ENCODE measurements at regions not wholly inside any gene's neighbourhood (a gene's known extent, or its start where the extent isn't known, plus 50 kb on each side); places are given as distances from the start of the nearest gene placed in this dataset.

GRCh38 chr13:62431852-62432251 is 1016.2 kb upstream of the PCDH20 start:
- H3K27me3 ChIP-seq (ENCODE audit: control insufficient read depth, insufficient read depth, low read length): no peaks in the 10 kb centered on the region
- no peak overlapping the region for H3K56ac ChIP-seq (ENCODE audit: extremely low read depth, insufficient read depth, low read length)
- H2BK5ac ChIP-seq (ENCODE audit: low read depth, low read length, poor library complexity, severe bottlenecking): no peak overlapping the region
- BruUV-seq (replicated peaks): no TSS peak
- H4K91ac ChIP-seq (ENCODE audit: insufficient read depth, low read depth, low read length): no peak overlapping the region
- ATAC-seq (ENCODE audit: low read depth) (no peak), DNase-seq (no peak)
- no peak overlapping the region for H3K4ac ChIP-seq (ENCODE audit: low read depth, low read length)
- H3K14ac ChIP-seq (replicated peaks; ENCODE audit: low read depth, low read length): no peak overlapping the region
- H2AK9ac ChIP-seq (replicated peaks; ENCODE audit: low read depth, low read length, poor library complexity): no peak overlapping the region
- no peak overlapping the region for H2BK20ac ChIP-seq (ENCODE audit: low read depth, low read length)
- no peak overlapping the region for H3K23ac ChIP-seq (ENCODE audit: low read depth, low read length)
- H3K79me1 ChIP-seq (ENCODE audit: low read depth in 1 of 2, low read length in 2 of 2): no peaks in the 10 kb centered on the region
- dilution Hi-C loops (cut with HindIII; ENCODE audit: low sequenced_read_pairs, unreplicated experiment): no loop called here
- H2BK120ac ChIP-seq (ENCODE audit: low read depth, low read length): no peak overlapping the region
- H3K4me3 ChIP-seq (ENCODE audit: insufficient read depth, low read depth, low read length): no peak overlapping the region
- H4K5ac ChIP-seq (ENCODE audit: low read depth, low read length): no peak overlapping the region
- H2AK5ac ChIP-seq (ENCODE audit: low read depth, low read length): no peak overlapping the region
- no peaks in the 10 kb centered on the region for H3K9me3 ChIP-seq (ENCODE audit: control insufficient read depth, insufficient read depth, low read length)
- CTCF ChIA-PET: no interaction called here
- no peak overlapping the region for H4K8ac ChIP-seq (ENCODE audit: low read depth in 2 of 2, low read length in 2 of 2)
- no peaks in the 10 kb centered on the region; the same call in 1 of the 2 replicates for H3K9me1 ChIP-seq (ENCODE audit: insufficient read depth, low read length)
- no peak overlapping the region for H3K4me2 ChIP-seq (ENCODE audit: low read depth, low read length)
- H3K9ac ChIP-seq (ENCODE audit: low read depth, low read length): no peak overlapping the region
- intact Hi-C loops (cut with micrococcal nuclease): no loop called here
- no peaks in the 10 kb centered on the region for H3K4me1 ChIP-seq (ENCODE audit: control insufficient read depth, insufficient read depth, low read length)
- H3K18ac ChIP-seq (ENCODE audit: low read depth, low read length): no peak overlapping the region
- TF ChIP-seq MAZ (IDR thresholded peaks at IDR 0.05; ENCODE audit: borderline replicate concordance, low read depth, low read length) (no peak), POLR2A (IDR thresholded peaks at IDR 0.05; ENCODE audit: low read depth, low read length) (no peak), CEBPB (IDR thresholded peaks at IDR 0.05; ENCODE audit: low read depth, low read length) (no peak)
- in situ Hi-C loops (cut with MboI; ENCODE audit: low sequenced_read_pairs): no loop called here
- POLR2A ChIA-PET (ENCODE audit: unreplicated experiment): no interaction called here
- no peak overlapping the region for H2BK15ac ChIP-seq (ENCODE audit: low read depth, low read length)
- H3K27ac ChIP-seq (ENCODE audit: insufficient read depth, low read length): no peak overlapping the region
- no peaks in the 10 kb centered on the region for H3K36me3 ChIP-seq (ENCODE audit: control insufficient read depth, insufficient read depth, low read length)
- H2AFZ ChIP-seq (replicated peaks; ENCODE audit: low read length, poor library complexity): no peak overlapping the region
- no peaks in the 10 kb centered on the region for H4K20me1 ChIP-seq (ENCODE audit: insufficient read depth, low read length)
